Activated T-helper 2 cell treated with anti-CD3 and anti-CD28 coated beads, Interferon-gamma antibody, Interleukin-2, Interleukin-4, amounts not matched to agents 10 μg/mL and 5 μg/mL and 100 μg/mL, durations not matched to agents 14 hours and 24 hours and 36 hours (primary cell): ENCODE measurements at regions not wholly inside any gene's neighbourhood (a gene's known extent, or its start where the extent isn't known, plus 50 kb on each side); places are given as distances from the start of the nearest gene placed in this dataset.

Experiments
- DNase-seq: peaks from one replicate; pipeline ENCODE4 v3.0.0; 2021; ENCODE audit warnings: low spot score
- H3K27ac Mint-ChIP-seq: one replicate; pipeline ENCODE4 v1.8.0; 2021; ENCODE audit warnings: mixed read lengths
- H3K27me3 Mint-ChIP-seq: one replicate; pipeline ENCODE4 v1.8.0; 2021; ENCODE audit warnings: low read depth, mixed read lengths
- H3K36me3 Mint-ChIP-seq: one replicate; pipeline ENCODE4 v1.8.0; 2021; ENCODE audit warnings: low read depth, mixed read lengths
- H3K4me1 Mint-ChIP-seq: one replicate; pipeline ENCODE4 v1.8.0; 2021; ENCODE audit warnings: low read depth, mixed read lengths
- H3K4me3 Mint-ChIP-seq: one replicate; pipeline ENCODE4 v1.8.0; 2021; ENCODE audit warnings: low read depth, mild to moderate bottlenecking, moderate library complexity, mixed read lengths
- H3K9me3 Mint-ChIP-seq: one replicate; pipeline ENCODE4 v1.8.0; 2021; ENCODE audit warnings: mixed read lengths
- intact Hi-C: fragments of 100-400 bp; cut with micrococcal nuclease; formaldehyde crosslinking; loops from one replicate; pipeline ENCODE4 v1.15.1; 2023

DNA sequence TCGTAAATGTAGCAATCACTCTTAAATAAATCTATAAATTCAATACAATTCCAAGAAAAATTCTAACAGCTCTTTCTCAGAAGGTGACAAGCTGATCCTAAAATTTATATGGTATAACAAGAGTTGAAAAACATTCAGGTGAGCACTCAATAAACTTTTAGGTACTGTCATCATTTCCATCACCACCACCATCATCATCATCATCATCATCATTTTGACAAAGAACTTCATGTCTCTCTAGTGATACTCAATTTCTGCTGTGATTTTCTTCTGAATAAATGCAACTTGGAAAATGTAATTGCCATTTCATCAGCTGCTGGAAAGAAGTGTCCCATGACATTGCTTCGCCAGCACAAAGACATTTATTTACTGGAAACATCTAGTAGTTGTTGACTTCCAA lies 222.9 kb upstream of the IRX5 start:
- Mint-ChIP-seq H3K27ac (no peak overlapping the region), H3K27me3 (no peaks in the 10 kb centered on the region), H3K9me3 (no peaks in the 10 kb centered on the region), H3K4me1 (no peaks in the 10 kb centered on the region), H3K4me3 (no peak overlapping the region), H3K36me3 (no peaks in the 10 kb centered on the region)
- no peak for DNase-seq
- intact Hi-C loops: no loop called here

DNA sequence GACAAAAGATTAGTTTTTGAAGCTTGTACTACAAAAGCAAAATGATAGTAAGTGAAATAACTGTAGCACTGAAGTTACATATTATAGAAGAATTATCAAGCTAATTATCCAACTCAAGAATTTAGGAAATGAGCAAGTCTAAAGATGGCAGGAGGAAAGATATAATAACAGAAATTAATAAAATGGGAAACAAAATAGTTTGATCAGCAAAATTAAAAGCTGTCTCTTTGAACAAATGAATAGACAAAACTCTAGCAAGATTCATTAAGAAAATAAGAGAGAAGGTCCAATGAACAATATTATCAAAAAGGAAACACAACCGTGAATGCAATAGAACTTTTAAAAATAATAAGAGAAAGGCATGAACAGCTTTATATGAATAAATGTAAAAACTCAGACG lies 224.3 kb upstream of the IRX5 start:
- Mint-ChIP-seq H3K9me3 (no peaks in the 10 kb centered on the region), H3K27ac (no peak overlapping the region), H3K4me1 (no peaks in the 10 kb centered on the region), H3K27me3 (no peaks in the 10 kb centered on the region), H3K36me3 (no peaks in the 10 kb centered on the region), H3K4me3 (no peak overlapping the region)
- DNase-seq: no peak
- intact Hi-C loops: no loop called here

DNA sequence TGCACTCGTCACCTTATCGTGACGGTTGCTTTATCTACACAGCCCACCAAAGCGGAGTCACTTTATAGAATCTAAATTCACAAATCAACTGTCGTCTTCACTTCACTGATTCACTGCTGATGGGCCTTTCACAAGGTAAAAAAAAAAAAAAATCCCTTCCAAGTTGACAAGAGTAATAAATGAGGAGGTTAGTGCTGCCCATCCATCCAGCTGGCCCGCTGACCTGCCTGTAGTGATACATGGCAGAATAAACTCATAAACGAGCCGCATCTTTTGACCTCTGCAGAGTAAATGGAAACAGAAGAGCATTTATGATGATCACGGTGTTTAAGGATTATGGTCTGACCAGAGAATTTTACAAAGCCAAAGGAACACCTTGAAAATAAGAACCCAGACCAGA lies 227.3 kb upstream of the IRX5 start:
- no peak overlapping the region for H3K4me3 Mint-ChIP-seq

DNA sequence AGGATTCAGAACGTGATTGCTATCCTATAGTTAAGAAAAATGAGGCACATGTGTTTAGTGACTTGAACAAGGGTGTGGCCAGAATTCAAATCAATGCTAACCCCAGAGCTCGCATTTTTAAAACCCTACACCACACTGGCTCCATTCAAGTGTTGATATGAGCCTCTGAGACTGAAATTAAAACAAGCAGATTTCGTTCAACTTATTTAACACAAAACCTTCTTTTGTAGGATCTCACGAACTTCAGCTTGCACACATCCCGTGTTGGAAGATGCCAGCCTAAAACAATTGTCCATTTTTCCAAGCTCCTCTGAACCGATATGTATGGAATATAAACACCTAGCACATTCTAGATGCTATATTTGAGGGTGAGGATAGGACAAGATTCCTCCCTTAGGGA lies 231.0 kb upstream of the IRX5 start:
- H3K4me3 Mint-ChIP-seq: no peak overlapping the region
- no peaks in the 10 kb centered on the region for H3K36me3 Mint-ChIP-seq
- H3K27me3 Mint-ChIP-seq: no peaks in the 10 kb centered on the region
- no peaks in the 10 kb centered on the region for H3K9me3 Mint-ChIP-seq
- intact Hi-C loops: no loop called here
- no peaks in the 10 kb centered on the region for H3K4me1 Mint-ChIP-seq
- no peak overlapping the region for H3K27ac Mint-ChIP-seq
- DNase-seq: no peak

More for the DNA sequence above, 227.3 kb upstream of the IRX5 start:
- Mint-ChIP-seq H3K27ac (no peak overlapping the region), H3K27me3 (no peaks in the 10 kb centered on the region), H3K4me1 (no peaks in the 10 kb centered on the region), H3K36me3 (no peaks in the 10 kb centered on the region), H3K9me3 (no peaks in the 10 kb centered on the region)
- DNase-seq: no peak
- intact Hi-C loops: no loop called here

DNA sequence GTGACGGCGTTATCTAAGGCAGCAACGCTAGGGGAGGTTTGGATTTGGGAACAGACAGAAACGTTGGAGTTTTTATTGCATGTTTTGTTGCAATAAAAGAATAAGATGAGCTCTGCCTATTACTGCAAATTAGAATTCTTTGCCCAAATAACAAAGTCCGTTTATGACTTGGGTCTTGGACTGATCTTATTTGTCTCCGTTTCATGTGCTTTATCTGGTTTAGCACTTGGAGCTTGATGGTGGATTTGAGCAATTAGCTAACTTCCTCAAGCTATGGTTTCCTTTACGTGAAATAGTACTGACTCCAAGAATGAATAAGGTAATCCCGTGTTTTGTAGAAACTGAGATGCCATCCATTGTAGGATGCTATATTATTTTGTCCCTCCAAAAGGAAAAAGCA lies 233.0 kb upstream of the IRX5 start:
- Mint-ChIP-seq H3K36me3 (no peaks in the 10 kb centered on the region), H3K27ac (no peak overlapping the region), H3K4me1 (no peaks in the 10 kb centered on the region), H3K9me3 (no peaks in the 10 kb centered on the region), H3K27me3 (no peaks in the 10 kb centered on the region), H3K4me3 (no peak overlapping the region)
- no peak for DNase-seq
- intact Hi-C loops: no loop called here

DNA sequence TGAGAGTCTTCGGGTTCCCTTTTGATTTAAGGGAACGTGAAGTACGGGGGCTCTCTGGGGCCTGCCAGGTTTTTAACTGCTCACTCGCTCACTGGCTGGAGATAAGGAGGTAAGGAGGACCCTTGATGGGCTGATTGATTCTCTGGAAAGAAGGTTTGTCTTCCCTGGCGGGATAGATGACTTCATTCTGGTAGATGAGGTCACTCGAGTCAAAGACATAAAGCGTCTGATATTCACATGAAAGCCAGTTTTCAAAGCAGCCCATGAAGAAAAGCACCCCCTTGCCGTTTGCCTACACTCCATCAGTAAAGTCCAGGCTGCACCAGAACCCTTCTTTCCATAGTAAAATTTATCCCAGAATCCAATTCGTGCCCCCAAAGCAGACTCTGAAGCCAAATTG lies 233.7 kb upstream of the IRX5 start:
- intact Hi-C loops: no loop called here
- Mint-ChIP-seq H3K4me1 (no peaks in the 10 kb centered on the region), H3K27me3 (no peaks in the 10 kb centered on the region), H3K36me3 (no peaks in the 10 kb centered on the region), H3K9me3 (no peaks in the 10 kb centered on the region), H3K27ac (no peak overlapping the region), H3K4me3 (no peak overlapping the region)
- DNase-seq: no peak

DNA sequence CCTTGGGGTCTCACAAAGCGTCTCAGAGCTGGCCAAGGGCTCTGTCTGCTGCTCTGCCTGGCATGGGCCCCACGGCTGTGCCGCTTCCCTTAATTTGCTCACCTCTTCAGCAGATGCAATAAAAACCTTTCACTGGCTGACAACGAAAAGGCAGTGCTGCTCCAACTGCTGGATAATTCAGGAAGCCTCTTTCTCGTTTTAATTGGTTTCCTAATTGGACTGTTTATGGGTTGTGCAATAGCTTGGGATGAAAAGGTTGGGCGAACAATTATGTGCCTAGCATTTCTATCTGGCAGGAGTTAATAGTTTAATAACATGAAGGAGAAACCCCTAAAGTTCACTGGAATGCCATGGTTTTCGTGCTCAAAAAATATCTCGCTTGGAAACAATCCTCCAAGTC lies 234.1 kb upstream of the IRX5 start:
- no peak overlapping the region for H3K4me3 Mint-ChIP-seq
- H3K27ac Mint-ChIP-seq: no peak overlapping the region
- H3K4me1 Mint-ChIP-seq: no peaks in the 10 kb centered on the region
- DNase-seq: no peak
- no peaks in the 10 kb centered on the region for H3K9me3 Mint-ChIP-seq
- intact Hi-C loops: no loop called here
- no peaks in the 10 kb centered on the region for H3K27me3 Mint-ChIP-seq
- H3K36me3 Mint-ChIP-seq: no peaks in the 10 kb centered on the region

DNA sequence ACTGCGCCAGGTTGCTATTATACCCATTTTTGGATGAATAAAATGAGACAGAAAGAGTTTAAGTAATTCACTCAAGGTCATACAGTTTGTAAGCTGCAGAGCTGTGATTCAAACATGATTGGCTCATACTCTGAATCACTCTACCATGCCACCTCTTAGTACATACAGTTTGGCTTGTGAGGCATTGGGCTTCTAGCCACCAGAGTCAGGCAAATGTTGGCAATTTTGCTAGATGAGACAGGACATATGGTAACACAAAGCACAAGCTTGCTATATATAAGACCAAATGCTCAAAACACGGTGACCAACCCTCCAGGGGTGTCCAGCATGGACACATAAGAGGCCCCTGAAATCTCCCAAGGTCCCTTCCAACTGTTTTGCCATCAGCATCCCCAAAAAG lies 236.0 kb upstream of the IRX5 start:
- DNase-seq: no peak
- Mint-ChIP-seq H3K36me3 (no peaks in the 10 kb centered on the region), H3K27ac (no peak overlapping the region), H3K4me3 (no peak overlapping the region), H3K9me3 (no peaks in the 10 kb centered on the region), H3K4me1 (no peaks in the 10 kb centered on the region), H3K27me3 (no peaks in the 10 kb centered on the region)
- intact Hi-C loops: no loop called here

DNA sequence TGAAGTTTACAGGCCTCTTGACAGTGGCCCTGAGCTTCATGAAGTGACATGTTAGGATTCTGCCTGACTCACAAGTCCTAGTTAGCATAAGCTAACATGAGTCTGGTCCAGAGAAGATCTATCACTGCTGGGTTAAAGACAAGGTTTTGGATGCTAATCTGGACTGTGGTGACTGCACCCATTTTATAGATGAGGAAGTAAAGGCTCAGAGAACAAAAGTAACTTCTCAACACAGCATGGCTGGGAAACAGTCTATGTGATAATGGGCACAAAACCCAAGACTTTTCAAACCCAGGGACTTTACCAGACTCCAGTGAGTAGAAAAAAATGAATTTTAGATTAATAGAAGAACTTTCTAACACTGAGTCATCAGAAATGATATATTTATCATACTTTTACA lies 236.8 kb upstream of the IRX5 start:
- Mint-ChIP-seq H3K36me3 (no peaks in the 10 kb centered on the region), H3K4me1 (no peaks in the 10 kb centered on the region), H3K4me3 (no peak overlapping the region), H3K9me3 (no peaks in the 10 kb centered on the region), H3K27me3 (no peaks in the 10 kb centered on the region), H3K27ac (no peak overlapping the region)
- intact Hi-C loops: no loop called here
- no peak for DNase-seq

DNA sequence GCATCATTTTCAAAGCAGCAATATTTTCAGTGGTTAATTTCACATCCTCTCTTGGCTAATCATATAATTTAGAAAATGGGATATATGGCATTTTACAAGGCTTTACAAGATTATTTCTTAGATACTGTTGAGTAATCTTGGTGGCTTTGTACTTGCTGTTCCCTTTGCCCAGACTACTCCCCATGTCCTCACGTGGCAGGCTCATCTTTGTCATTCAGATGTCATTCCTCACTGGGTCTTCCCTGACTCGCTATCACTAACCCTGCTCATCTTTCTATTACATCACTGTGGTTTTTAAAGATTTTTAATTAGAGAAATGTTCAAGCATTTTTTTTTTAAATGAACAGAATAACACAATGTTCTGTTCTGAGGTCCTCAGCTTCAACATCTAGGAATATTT lies 240.0 kb upstream of the IRX5 start:
- no peaks in the 10 kb centered on the region for H3K4me1 Mint-ChIP-seq
- H3K9me3 Mint-ChIP-seq: no peaks in the 10 kb centered on the region
- no peak for DNase-seq
- H3K27ac Mint-ChIP-seq: no peak overlapping the region
- intact Hi-C loops: no loop called here
- H3K36me3 Mint-ChIP-seq: no peaks in the 10 kb centered on the region
- H3K4me3 Mint-ChIP-seq: no peak overlapping the region
- H3K27me3 Mint-ChIP-seq: no peaks in the 10 kb centered on the region

DNA sequence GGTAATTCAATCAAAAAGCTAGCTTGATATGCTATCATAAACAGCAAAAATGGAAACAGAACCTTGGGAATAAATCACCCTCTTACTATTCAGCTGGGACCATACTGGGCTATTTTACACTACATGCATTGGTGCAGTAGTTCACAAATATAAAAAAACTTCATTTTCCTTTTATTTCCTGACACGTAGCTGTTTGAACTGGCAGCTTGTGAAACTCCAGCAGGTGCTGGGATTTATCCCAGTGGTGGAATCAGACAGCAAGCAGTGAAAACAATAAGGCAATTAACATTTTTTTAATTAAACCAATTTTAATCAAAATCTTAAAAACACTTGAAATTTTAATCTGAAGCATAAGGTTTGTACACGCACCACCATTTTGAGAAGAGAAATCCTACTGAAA lies 240.4 kb upstream of the IRX5 start:
- H3K4me1 Mint-ChIP-seq: no peaks in the 10 kb centered on the region
- intact Hi-C loops: no loop called here

DNA sequence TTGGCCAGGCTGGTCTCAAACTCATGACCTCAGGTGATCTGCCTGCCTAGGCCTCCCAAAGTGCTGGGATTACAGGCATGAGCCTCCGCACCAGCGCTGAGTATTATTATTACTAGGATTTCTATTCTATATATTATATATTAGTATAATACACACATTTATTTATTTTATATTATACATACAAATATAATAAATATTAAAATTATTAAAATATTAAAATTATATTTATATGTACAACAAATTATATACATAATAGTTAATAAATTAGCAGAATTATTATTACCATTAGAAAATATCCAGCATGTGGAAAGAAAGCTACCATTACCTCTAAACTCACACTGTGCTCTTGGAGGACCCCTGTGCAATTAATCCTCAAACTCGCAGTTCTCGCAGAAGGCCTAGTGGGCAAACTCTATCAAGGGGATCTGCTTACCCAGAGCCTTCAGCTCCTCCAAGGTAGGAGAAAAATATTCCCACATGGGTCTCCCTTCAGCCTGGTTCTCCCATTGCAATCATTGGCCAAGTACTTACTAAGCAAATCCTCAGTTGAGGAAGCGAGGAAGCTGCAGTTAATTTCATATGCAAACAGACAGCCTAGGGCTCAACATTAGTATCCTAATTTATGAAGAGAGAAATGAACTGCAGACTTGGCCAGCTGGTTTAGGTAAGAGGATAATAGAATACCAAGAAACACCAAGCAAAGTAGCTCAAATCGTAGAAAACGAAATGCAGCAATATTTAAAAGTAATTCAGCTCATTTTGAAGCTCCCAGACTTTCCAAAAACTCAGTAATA lies 241.4 kb upstream of the IRX5 start:
- H3K9me3 Mint-ChIP-seq: no peaks in the 10 kb centered on the region
- no peak for DNase-seq
- intact Hi-C loops: no loop called here
- no peak overlapping the region for H3K27ac Mint-ChIP-seq
- no peak overlapping the region for H3K4me3 Mint-ChIP-seq
- no peaks in the 10 kb centered on the region for H3K27me3 Mint-ChIP-seq
- H3K36me3 Mint-ChIP-seq: no peaks in the 10 kb centered on the region
- H3K4me1 Mint-ChIP-seq: no peaks in the 10 kb centered on the region

More for the DNA sequence above, 240.4 kb upstream of the IRX5 start:
- Mint-ChIP-seq H3K27ac (no peak overlapping the region), H3K27me3 (no peaks in the 10 kb centered on the region), H3K4me3 (no peak overlapping the region), H3K36me3 (no peaks in the 10 kb centered on the region), H3K9me3 (no peaks in the 10 kb centered on the region)
- no peak for DNase-seq

DNA sequence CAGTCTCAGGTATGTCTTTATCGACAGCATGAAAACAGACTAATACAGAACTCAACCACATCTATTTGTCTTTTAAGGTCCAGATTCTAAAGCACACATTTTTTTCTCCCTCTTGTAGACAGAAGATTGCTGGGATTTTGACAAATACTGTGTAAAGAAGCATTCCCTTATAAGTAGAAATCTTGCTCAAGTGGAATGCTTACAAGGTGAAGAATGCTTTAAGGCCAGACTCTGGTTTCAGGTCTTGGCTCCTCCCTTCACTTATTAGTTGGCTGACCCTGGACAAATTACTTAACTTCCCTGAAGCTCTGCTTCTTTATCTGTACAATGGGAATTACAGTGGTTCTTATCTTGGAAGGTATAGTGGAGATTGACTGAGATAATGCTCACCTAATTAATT lies 242.3 kb upstream of the IRX5 start:
- no peaks in the 10 kb centered on the region for H3K27me3 Mint-ChIP-seq
- H3K4me3 Mint-ChIP-seq: no peak overlapping the region
- intact Hi-C loops: no loop called here

More for the DNA sequence above, 242.3 kb upstream of the IRX5 start:
- Mint-ChIP-seq H3K36me3 (no peaks in the 10 kb centered on the region), H3K9me3 (no peaks in the 10 kb centered on the region), H3K4me1 (no peaks in the 10 kb centered on the region), H3K27ac (no peak overlapping the region)
- DNase-seq: no peak
